Fibroblast of villous mesenchyme (primary cell): ENCODE measurements at regions not wholly inside any gene's neighbourhood (a gene's known extent, or its start where the extent isn't known, plus 50 kb on each side); places are given as distances from the start of the nearest gene placed in this dataset.
A peak's percentile ranks its signal among the peaks of the same experiment; 100 is the strongest.

ENCODE experiments used
- DNase-seq: peaks from one replicate; pipeline ENCODE4 v3.0.0-alpha.2; 2010; ENCODE audit warnings: low read depth
- H3K4me3 ChIP-seq: 2 replicates; pipeline ENCODE4 v1.5.1; 2011; ENCODE audit warnings: low read depth, mild to moderate bottlenecking, low read length
- TF ChIP-seq, protein P1 (sequence below): IDR thresholded peaks from 2 replicates; pipeline ENCODE4 v1.5.1; 2012; ENCODE audit warnings: low read depth, mild to moderate bottlenecking, low read length; ENCODE audit not compliant: insufficient read depth

GRCh38 chr5:28549588-28549987 is 1511.2 kb upstream of the CDH9 start:
- no peak overlapping the region for H3K4me3 ChIP-seq
- TF ChIP-seq, protein P1, sequence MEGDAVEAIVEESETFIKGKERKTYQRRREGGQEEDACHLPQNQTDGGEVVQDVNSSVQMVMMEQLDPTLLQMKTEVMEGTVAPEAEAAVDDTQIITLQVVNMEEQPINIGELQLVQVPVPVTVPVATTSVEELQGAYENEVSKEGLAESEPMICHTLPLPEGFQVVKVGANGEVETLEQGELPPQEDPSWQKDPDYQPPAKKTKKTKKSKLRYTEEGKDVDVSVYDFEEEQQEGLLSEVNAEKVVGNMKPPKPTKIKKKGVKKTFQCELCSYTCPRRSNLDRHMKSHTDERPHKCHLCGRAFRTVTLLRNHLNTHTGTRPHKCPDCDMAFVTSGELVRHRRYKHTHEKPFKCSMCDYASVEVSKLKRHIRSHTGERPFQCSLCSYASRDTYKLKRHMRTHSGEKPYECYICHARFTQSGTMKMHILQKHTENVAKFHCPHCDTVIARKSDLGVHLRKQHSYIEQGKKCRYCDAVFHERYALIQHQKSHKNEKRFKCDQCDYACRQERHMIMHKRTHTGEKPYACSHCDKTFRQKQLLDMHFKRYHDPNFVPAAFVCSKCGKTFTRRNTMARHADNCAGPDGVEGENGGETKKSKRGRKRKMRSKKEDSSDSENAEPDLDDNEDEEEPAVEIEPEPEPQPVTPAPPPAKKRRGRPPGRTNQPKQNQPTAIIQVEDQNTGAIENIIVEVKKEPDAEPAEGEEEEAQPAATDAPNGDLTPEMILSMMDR = no peak

GRCh38 chr5:28548856-28549255 is 1510.5 kb upstream of the CDH9 start:
- H3K4me3 ChIP-seq = no peak overlapping the region
- DNase-seq = no peak
- TF ChIP-seq, protein P1 = no peak

More at GRCh38 chr5:28549588-28549987, 1511.2 kb upstream of the CDH9 start:
- DNase-seq = no peak

- TF ChIP-seq, protein P1 = no peak
Observed at GRCh38 chr5:28544501-28544900, 1506.1 kb upstream of the CDH9 start.

GRCh38 chr5:28543473-28544098 is 1505.2 kb upstream of the CDH9 start:
- no peak overlapping the region for H3K4me3 ChIP-seq
- no peak for DNase-seq
- TF ChIP-seq, protein P1 = no peak

More at GRCh38 chr5:28544501-28544900, 1506.1 kb upstream of the CDH9 start:
- no peak for DNase-seq
- no peak overlapping the region for H3K4me3 ChIP-seq

- TF ChIP-seq, protein P1 = no peak
- peak; percentile 5 for DNase-seq
- no peak overlapping the region for H3K4me3 ChIP-seq
Observed at GRCh38 chr5:28542987-28543386, 1504.6 kb upstream of the CDH9 start.

- peak; percentile 77 for DNase-seq
- TF ChIP-seq, protein P1 = no peak
- H3K4me3 ChIP-seq = no peak overlapping the region
Observed at GRCh38 chr5:28523888-28524635, 1485.7 kb upstream of the CDH9 start.
